Glomerular endothelial cell (primary cell): ENCODE measurements at regions not wholly inside any gene's neighbourhood (a gene's known extent, or its start where the extent isn't known, plus 50 kb on each side); places are given as distances from the start of the nearest gene placed in this dataset.

Source experiments
- DNase-seq: peaks from one replicate; pipeline ENCODE4 v3.0.0-alpha.2; 2011; ENCODE audit warnings: low read depth, low spot score; ENCODE audit errors: extremely low read depth

DNA sequence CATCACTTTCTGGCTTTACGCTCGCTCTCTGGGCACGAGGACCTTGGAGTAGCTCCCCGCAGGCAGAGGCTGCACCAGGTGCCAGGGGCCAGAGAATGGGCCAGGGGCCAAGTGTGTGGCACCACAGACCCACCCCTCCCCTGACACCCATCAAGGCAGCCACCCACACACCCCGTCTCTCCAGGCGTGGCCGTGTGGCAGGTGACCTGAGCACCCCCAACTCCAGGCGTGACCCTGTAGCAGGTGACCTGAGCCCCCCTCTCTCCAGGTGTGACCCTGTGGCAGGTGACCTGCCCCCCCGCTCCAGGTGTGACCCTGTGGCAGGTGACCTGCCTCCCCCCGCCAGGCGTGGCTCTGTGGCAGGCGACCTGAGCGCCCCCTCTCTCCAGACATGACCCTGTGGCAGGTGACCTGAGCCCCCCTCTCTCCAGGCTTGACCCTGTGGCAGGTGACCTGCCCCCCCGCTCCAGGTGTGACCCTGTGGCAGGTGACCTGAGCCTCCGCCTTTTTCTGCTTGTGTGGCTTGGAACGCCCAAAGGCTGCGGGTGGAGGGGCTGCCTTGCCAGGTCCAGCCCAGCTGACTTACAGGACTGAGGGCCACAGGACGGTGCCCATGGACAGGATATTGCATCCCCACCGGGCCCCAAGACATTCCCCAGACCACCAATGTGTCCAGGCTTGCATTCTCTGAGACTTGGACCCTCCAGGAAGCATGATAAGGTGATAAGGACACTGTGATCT lies 667.2 kb downstream of the BRD1 start:
- no peak for DNase-seq

DNA sequence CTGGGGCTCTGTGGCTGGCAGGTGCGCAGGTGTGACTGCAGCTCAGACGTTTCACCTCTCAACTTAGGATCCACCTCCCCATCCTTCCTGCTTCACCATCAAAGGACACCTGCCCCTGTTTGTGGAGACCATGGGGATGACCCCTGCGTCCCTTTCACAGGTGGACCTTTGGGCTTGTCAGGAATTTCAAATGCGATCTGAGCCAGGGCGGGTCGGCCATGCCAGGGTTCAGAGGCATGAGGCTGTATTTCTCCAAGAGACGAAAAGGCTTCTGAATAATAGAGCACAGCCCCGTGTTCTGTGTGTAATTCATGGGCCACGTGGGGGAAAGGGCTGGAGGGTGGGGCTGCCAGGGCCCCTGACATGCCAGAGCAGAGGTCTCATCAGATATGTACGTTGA lies 668.0 kb downstream of the BRD1 start:
- no peak for DNase-seq

GRCh38 chr22:49158741-49159564 lies 668.7 kb downstream of the BRD1 start:
- DNase-seq: no peak

DNA sequence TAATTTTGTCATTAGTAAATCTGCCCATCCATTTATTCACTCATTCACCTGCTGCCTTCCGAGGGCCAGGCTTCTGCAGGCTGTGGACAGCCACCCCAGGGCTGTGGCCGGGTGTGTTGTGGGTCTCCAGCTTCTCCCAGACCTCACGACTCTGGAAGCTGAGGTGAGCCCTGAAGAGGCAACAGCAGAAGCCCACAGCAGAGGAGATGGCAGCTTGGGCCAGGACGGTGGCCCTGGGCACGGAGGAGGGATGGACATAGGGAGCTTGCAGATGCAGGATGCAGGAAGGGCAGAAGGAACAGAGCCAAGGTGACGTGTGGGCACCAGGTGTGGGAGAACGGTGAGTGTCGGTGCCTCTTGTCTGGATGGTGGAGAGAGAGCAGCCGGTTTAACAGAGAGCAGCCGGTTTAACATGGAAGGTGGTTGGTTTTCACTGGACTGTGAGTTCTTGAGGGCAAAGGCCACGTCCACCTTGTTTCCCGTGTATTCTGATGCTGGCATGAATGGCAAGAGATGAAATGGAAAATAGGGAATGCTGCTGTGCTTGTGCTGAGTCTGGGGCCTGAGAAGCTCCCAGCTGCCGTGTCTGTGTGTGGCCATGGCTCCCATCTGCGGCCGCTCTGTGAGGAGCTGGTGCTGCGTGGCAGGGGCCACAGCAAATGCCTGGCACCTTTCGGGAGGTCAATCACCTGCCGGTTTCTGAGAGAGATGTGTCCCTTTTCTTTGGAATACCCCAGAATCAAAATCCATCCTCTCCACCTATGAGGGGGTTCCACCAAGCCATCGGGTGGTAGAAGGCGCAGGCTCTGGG lies 669.9 kb downstream of the BRD1 start:
- no peak for DNase-seq

GRCh38 chr22:49156662-49157285 lies 670.9 kb downstream of the BRD1 start:
- no peak for DNase-seq

DNA sequence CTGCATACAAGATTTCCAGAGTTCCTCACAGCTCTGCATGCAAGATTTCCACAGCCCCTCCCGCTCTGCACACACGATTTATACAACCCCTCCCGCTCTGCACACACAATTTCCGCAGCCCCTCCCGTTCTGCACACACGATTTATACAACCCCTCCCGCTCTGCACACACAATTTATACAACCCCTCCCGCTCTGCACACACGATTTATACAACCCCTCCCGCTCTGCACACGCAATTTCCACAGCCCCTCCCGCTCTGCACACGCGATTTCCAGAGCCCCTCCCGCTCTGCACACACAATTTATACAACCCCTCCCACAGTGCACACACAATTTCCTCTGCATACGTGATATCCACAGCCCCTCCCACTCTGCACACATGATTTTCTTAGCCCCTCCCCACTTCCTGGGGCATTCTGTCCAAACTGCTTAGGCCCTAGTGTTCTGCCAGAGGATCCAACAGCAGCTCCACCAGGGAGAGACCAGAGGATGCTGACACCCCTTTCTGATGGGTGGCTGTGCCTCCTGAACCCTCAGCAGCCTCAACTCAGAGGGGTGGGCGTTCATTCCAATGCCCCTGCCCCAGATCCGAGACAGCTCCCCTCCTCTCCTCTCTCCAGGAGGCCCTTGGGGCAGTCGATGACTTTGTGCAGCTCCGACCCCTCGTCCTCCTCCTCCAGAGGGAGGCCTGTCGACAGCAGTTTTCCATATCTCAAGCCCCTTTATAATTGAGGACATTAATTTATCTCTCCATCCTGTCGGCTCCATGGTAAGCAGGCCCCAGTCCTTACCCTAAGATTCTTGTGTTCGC lies 671.7 kb downstream of the BRD1 start:
- no peak for DNase-seq

DNA sequence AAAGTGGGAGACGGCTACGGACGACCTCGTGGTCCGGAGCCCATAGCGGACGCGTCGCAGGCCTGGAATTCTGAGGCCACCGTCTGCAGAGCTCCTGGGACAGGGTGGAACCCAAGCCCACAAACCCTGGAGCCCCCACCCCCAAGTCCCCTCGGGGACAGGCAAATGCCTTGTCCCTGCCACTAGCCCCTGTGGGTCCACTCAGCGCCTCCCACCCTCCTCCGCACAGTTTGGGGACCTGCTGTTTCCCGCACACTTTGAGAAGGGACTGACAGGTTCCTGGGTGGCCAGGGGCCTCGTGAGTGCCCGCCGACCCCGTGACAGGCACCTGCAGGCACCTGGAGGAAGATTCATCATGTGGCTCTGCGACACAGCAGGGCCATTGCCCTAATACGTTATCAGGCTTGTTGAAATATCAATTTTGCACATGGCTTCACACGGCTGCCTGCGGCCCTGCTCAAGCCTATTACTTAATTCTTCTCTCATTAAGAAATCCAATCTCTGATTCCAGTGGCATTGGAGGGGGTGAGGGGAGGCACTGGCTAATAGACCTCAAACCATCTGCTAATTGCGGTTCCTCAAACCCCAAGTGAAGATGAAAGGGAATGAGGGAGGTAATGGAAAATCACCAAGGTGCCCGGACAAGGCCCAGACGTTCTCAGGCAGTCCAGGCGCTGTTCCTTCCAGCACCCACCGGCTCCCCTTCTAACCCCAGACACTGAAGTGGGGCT lies 672.5 kb downstream of the BRD1 start:
- no peak for DNase-seq

- DNase-seq: no peak
Observed at GRCh38 chr22:49154433-49154832, 673.2 kb downstream of the BRD1 start.

DNA sequence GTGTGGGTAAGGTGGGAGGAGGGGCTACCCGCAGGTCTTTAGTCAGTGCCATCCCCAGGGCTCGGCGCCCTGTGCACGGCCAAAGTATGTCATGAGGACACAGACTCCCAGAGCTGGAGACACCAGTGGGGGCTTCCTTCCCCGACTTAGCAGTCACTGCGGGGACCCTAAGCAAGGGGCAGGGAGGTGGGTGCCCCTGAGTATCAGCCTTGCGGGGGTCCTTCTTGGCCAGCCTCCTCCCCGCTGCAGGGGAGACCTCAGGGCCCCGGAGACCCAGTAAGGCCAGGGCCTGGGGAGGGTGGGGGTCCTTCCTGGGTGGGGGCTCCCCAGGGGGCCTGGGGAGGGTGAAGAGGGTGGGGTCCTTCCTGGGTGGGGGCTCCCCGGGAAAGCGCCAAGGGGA lies 673.8 kb downstream of the BRD1 start:
- DNase-seq: no peak

- DNase-seq: no peak
Observed at GRCh38 chr22:49152939-49153770, 674.5 kb downstream of the BRD1 start.

DNA sequence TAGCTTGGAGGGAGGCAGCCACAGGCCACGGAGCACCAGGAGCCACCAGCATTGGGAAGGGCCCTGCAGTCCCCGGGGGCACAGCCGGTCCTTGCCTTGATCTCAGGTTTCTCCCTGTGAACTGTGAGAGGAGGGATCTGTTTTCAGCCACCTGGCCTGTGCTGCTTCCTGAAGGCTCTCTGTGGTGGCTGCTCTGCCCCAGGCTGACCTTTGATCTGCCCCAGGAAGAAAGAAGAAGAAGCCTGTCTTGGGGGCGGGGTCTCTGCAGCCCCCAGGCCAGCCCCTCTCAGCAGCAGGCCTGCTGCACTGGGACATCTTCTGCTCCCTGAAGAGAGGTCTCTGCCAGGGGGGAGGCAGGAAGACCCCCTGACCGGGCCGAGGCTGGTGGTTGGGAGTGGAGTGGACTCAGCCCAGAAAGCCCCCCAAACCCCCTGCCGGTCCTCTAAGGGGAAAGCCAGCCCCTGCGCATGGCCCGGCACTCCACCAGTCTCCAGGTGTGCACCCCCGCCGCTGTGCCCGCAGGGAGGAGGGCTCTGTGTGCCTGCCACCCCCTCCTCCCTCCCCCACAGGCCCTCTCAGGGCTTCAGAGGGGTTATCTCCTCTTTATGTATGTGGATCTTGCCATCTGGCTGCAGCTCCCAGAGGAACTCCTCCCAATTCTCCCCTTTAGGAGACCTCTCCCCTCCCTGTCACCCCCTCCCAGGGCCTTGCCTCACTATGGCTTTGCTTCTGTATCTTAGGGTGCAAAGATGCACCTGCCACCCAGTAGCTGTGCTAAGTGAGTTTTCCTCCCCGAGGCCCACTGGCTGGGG lies 675.3 kb downstream of the BRD1 start:
- DNase-seq: no peak

- DNase-seq: no peak
Observed at GRCh38 chr22:49151256-49152126, 676.2 kb downstream of the BRD1 start.

GRCh38 chr22:49150801-49151221 lies 676.9 kb downstream of the BRD1 start:
- no peak for DNase-seq

GRCh38 chr22:49149721-49150608 lies 677.7 kb downstream of the BRD1 start:
- no peak for DNase-seq

GRCh38 chr22:49148895-49149418 lies 678.7 kb downstream of the BRD1 start:
- no peak for DNase-seq
